ENCODE measurements at regions not wholly inside any gene's neighbourhood (a gene's known extent, or its start where the extent isn't known, plus 50 kb on each side); places are given as distances from the start of the nearest gene placed in this dataset.

- Histone ChIP-seq H3K79me2 (ENCODE audit: low read length) (no peaks in the 10 kb centered on the region), H3K9me3 (replicated peaks; ENCODE audit: insufficient read depth, low read length) (no peaks in the 10 kb centered on the region), H3K4me3 (ENCODE audit: low read length) (no peak overlapping the region), H3F3A (ENCODE audit: insufficient read depth, low read length) (no peaks in the 10 kb centered on the region), H3K36me3 (replicated peaks; ENCODE audit: insufficient read depth, low read length) (no peaks in the 10 kb centered on the region), H3K9ac (ENCODE audit: low read length) (no peak overlapping the region), H3K27ac (ENCODE audit: low read length) (no peak overlapping the region), H2AFZ (ENCODE audit: low read length) (no peak overlapping the region), H3K4me2 (ENCODE audit: low read depth, low read length) (no peak overlapping the region), H3K9me2 (replicated peaks; ENCODE audit: insufficient read depth, low read length) (no peaks in the 10 kb centered on the region), H3K27me3 (replicated peaks; ENCODE audit: insufficient read depth, low read length) (no peaks in the 10 kb centered on the region), H3K4me1 (ENCODE audit: low read length) (no peaks in the 10 kb centered on the region), H4K20me1 (ENCODE audit: insufficient read depth, low read length) (no peaks in the 10 kb centered on the region)
- TF ChIP-seq EZH2 (optimal IDR thresholded peaks at IDR 0.05; ENCODE audit: low read depth, low read length) (no peak), EZH2phosphoT487 (IDR thresholded peaks at IDR 0.05; ENCODE audit: low read length) (no peak), CTCF (IDR thresholded peaks at IDR 0.05; ENCODE audit: low read length) (no peak)
- no peak for DNase-seq
Observed at GRCh38 chr6:144390886-144391285, 105.8 kb downstream of the UTRN start.

- Histone ChIP-seq H3F3A (ENCODE audit: insufficient read depth, low read length) (no peaks in the 10 kb centered on the region), H3K27ac (ENCODE audit: low read length) (no peak overlapping the region), H3K9me3 (replicated peaks; ENCODE audit: insufficient read depth, low read length) (no peaks in the 10 kb centered on the region), H3K9ac (ENCODE audit: low read length) (no peak overlapping the region), H2AFZ (ENCODE audit: low read length) (no peak overlapping the region), H3K4me3 (ENCODE audit: low read length) (no peak overlapping the region), H3K36me3 (replicated peaks; ENCODE audit: insufficient read depth, low read length) (no peaks in the 10 kb centered on the region), H3K4me2 (ENCODE audit: low read depth, low read length) (no peak overlapping the region), H3K79me2 (ENCODE audit: low read length) (no peaks in the 10 kb centered on the region), H3K9me2 (replicated peaks; ENCODE audit: insufficient read depth, low read length) (no peaks in the 10 kb centered on the region), H3K4me1 (ENCODE audit: low read length) (no peaks in the 10 kb centered on the region), H4K20me1 (ENCODE audit: insufficient read depth, low read length) (no peaks in the 10 kb centered on the region), H3K27me3 (replicated peaks; ENCODE audit: insufficient read depth, low read length) (no peaks in the 10 kb centered on the region)
- TF ChIP-seq CTCF (IDR thresholded peaks at IDR 0.05; ENCODE audit: low read length): no peak
- TF ChIP-seq EZH2phosphoT487 (IDR thresholded peaks at IDR 0.05; ENCODE audit: low read length): no peak
- no peak for TF ChIP-seq EZH2 (optimal IDR thresholded peaks at IDR 0.05; ENCODE audit: low read depth, low read length)
- no peak for DNase-seq
Observed at GRCh38 chr6:144392536-144392935, 107.4 kb downstream of the UTRN start.

- no peaks in the 10 kb centered on the region for H3K79me2 ChIP-seq (ENCODE audit: low read length)
Observed at GRCh38 chr6:144394210-144394609, 109.1 kb downstream of the UTRN start.

More at GRCh38 chr6:144394210-144394609, 109.1 kb downstream of the UTRN start:
- H3K4me2 ChIP-seq (ENCODE audit: low read depth, low read length): no peak overlapping the region
- no peak overlapping the region for H2AFZ ChIP-seq (ENCODE audit: low read length)
- H3K27ac ChIP-seq (ENCODE audit: low read length): no peak overlapping the region
- H3K4me3 ChIP-seq (ENCODE audit: low read length): no peak overlapping the region
- no peaks in the 10 kb centered on the region for H3K36me3 ChIP-seq (replicated peaks; ENCODE audit: insufficient read depth, low read length)
- no peak overlapping the region for H3K9ac ChIP-seq (ENCODE audit: low read length)
- no peaks in the 10 kb centered on the region for H3K9me2 ChIP-seq (replicated peaks; ENCODE audit: insufficient read depth, low read length)
- no peak for DNase-seq
- no peaks in the 10 kb centered on the region for H4K20me1 ChIP-seq (ENCODE audit: insufficient read depth, low read length)
- no peaks in the 10 kb centered on the region for H3F3A ChIP-seq (ENCODE audit: insufficient read depth, low read length)
- no peaks in the 10 kb centered on the region for H3K27me3 ChIP-seq (replicated peaks; ENCODE audit: insufficient read depth, low read length)
- no peak for TF ChIP-seq EZH2 (optimal IDR thresholded peaks at IDR 0.05; ENCODE audit: low read depth, low read length)
- TF ChIP-seq EZH2phosphoT487 (IDR thresholded peaks at IDR 0.05; ENCODE audit: low read length): no peak
- TF ChIP-seq CTCF (IDR thresholded peaks at IDR 0.05; ENCODE audit: low read length): no peak
- H3K9me3 ChIP-seq (replicated peaks; ENCODE audit: insufficient read depth, low read length): no peaks in the 10 kb centered on the region
- no peaks in the 10 kb centered on the region for H3K4me1 ChIP-seq (ENCODE audit: low read length)
